HCT116 (cell line): ENCODE measurements at regions not wholly inside any gene's neighbourhood (a gene's known extent, or its start where the extent isn't known, plus 50 kb on each side); places are given as distances from the start of the nearest gene placed in this dataset.

Experiments
- ATAC-seq: fragments of 200-7000 bp; cut with Tn5 transposase; 2 replicates; pipeline ENCODE4 v1.9.1; 2020; ENCODE audit warnings: mild to moderate bottlenecking, moderate library complexity
- BruUV-seq: library from RNA; stranded (reverse); fragments of 400-500 nt; replicated peaks from 2 replicates; lab custom pipeline; 2021; lab: Mats Ljungman, UMichigan
- CTCF ChIA-PET: fragments of 300-600 bp; sonication (Branson Sonifier 250); formaldehyde crosslinking; loops from one replicate; lab custom pipeline; 2021; ENCODE audit warnings: antibody characterized with exemption; lab: Charles Lee
- POLR2A ChIA-PET: fragments of 300-600, 350-600 bp; sonication (Branson Sonifier 250); formaldehyde crosslinking; loops from one replicate; lab custom pipeline; 2021; ENCODE audit warnings: antibody characterized with exemption; lab: Charles Lee
- RAD21 ChIA-PET, 2 experiments: fragments of 300-600 bp; sonication (Branson Sonifier 250); formaldehyde crosslinking; loops; one replicate each; lab custom pipeline; 2023; ENCODE audit warnings: low total read pairs in 2 of 2; ENCODE audit not compliant: uncharacterized antibody in 2 of 2, unreplicated experiment in 2 of 2, low non-redundant PET in 1 of 2; lab: Charles Lee
- DNase-seq: peaks from one replicate; pipeline ENCODE4 v3.0.0-alpha.2; 2010; ENCODE audit warnings: low read depth, low spot score
- H2AFZ ChIP-seq: fragments of 200-600 bp; shearing (Covaris generic), sonication (generic); 2 replicates; pipeline ENCODE4 v1.6.1; 2017; ENCODE audit warnings: low read depth, mixed run types, mixed read lengths, antibody characterized with exemption, low read length; ENCODE audit not compliant: poor library complexity, severe bottlenecking
- H3K27ac ChIP-seq: 2 replicates; pipeline ENCODE4 v1.5.1; 2012; ENCODE audit warnings: low read depth, low read length
- H3K27me3 ChIP-seq: fragments of 200-600 bp; sonication (generic); 2 replicates; pipeline ENCODE4 v1.6.1; 2016; ENCODE audit warnings: mixed run types, low read length, mixed read lengths; ENCODE audit not compliant: insufficient read depth
- H3K36me3 ChIP-seq, 2 experiments: fragments of 200-500 bp in 1 of 2; fragments of 200-600 bp in 1 of 2; sonication (Bioruptor generic) in 1 of 2; sonication (generic) in 1 of 2; 2 replicates each; pipeline versions ENCODE4 v1.5.1 to v1.6.1; 2014 to 2016; ENCODE audit warnings: low read length in 2 of 2, inconsistent platforms in 1 of 2, mixed read lengths in 1 of 2, mixed run types in 1 of 2; ENCODE audit not compliant: insufficient read depth in 2 of 2, control insufficient read depth in 1 of 2
- H3K4me1 ChIP-seq, 2 experiments: fragments of 200-600 bp in 1 of 2; sonication (generic) in 1 of 2; 2 replicates each; pipeline versions ENCODE4 v1.5.1 to v1.6.1; 2012 to 2017; ENCODE audit warnings: low read length in 2 of 2, inconsistent platforms in 1 of 2, mild to moderate bottlenecking in 1 of 2, mixed read lengths in 1 of 2, mixed run types in 1 of 2, moderate library complexity in 1 of 2; ENCODE audit not compliant: insufficient read depth in 2 of 2, control insufficient read depth in 1 of 2
- H3K4me2 ChIP-seq: fragments of 200-600 bp; sonication (generic); 2 replicates; pipeline ENCODE4 v1.6.1; 2017; ENCODE audit warnings: mixed run types, low read length, mixed read lengths
- H3K4me3 ChIP-seq, 2 experiments: fragments of 200-600 bp in 1 of 2; sonication (generic) in 1 of 2; replicated peaks in 1 of 2; 2 replicates each; pipeline ENCODE4 v1.5.1; 2011 to 2016; ENCODE audit warnings: low read length in 2 of 2, control low read depth in 1 of 2, low read depth in 1 of 2, mild to moderate bottlenecking in 1 of 2, mixed read lengths in 1 of 2, mixed run types in 1 of 2
- H3K79me2 ChIP-seq: fragments of 200-600 bp; sonication (generic); 2 replicates; pipeline ENCODE4 v1.6.1; 2017; ENCODE audit warnings: mild to moderate bottlenecking, mixed run types, low read length, moderate library complexity, mixed read lengths; ENCODE audit not compliant: insufficient read depth
- H3K9ac ChIP-seq: fragments of 200-600 bp; sonication (generic); 2 replicates; pipeline ENCODE4 v1.6.1; 2016; ENCODE audit warnings: low read length, mixed read lengths
- H3K9me2 ChIP-seq: fragments of 200-600 bp; sonication (generic), shearing (Covaris generic); 2 replicates; pipeline ENCODE4 v1.6.1; 2017; ENCODE audit warnings: mixed run types, mild to moderate bottlenecking, moderate library complexity; ENCODE audit not compliant: insufficient read depth
- H3K9me3 ChIP-seq, 2 experiments: fragments of 200-500 bp in 1 of 2; fragments of 200-600 bp in 1 of 2; sonication (Bioruptor generic) in 1 of 2; sonication (generic) in 1 of 2; 2 replicates each; pipeline ENCODE4 v1.6.1; 2014 to 2017; ENCODE audit warnings: low read length in 2 of 2, mixed read lengths in 2 of 2, inconsistent platforms in 1 of 2, low read depth in 1 of 2, mild to moderate bottlenecking in 1 of 2, mixed run types in 1 of 2, moderate library complexity in 1 of 2; ENCODE audit not compliant: control insufficient read depth in 1 of 2, insufficient read depth in 1 of 2
- H4K20me1 ChIP-seq: fragments of 200-600 bp; sonication (generic), shearing (Covaris generic); 2 replicates; pipeline ENCODE4 v1.6.1; 2017; ENCODE audit warnings: mixed run types, mild to moderate bottlenecking, moderate library complexity; ENCODE audit not compliant: insufficient read depth
- JUND ChIP-seq: IDR thresholded peaks from 2 replicates; pipeline ENCODE4 v1.6.1; 2012
- POLR2A ChIP-seq: IDR thresholded peaks from 2 replicates; pipeline ENCODE4 v1.7.0; 2011; ENCODE audit warnings: borderline replicate concordance; ENCODE audit not compliant: insufficient read depth, insufficient read length; ENCODE audit errors: extremely low read depth
- SP1 ChIP-seq: IDR thresholded peaks from 2 replicates; pipeline ENCODE4 v1.6.1; 2012; ENCODE audit warnings: low read depth
- intact Hi-C: fragments of 100-400 bp; cut with micrococcal nuclease; formaldehyde crosslinking; loops from 2 replicates; pipeline ENCODE4 v1.10.0; 2022

DNA sequence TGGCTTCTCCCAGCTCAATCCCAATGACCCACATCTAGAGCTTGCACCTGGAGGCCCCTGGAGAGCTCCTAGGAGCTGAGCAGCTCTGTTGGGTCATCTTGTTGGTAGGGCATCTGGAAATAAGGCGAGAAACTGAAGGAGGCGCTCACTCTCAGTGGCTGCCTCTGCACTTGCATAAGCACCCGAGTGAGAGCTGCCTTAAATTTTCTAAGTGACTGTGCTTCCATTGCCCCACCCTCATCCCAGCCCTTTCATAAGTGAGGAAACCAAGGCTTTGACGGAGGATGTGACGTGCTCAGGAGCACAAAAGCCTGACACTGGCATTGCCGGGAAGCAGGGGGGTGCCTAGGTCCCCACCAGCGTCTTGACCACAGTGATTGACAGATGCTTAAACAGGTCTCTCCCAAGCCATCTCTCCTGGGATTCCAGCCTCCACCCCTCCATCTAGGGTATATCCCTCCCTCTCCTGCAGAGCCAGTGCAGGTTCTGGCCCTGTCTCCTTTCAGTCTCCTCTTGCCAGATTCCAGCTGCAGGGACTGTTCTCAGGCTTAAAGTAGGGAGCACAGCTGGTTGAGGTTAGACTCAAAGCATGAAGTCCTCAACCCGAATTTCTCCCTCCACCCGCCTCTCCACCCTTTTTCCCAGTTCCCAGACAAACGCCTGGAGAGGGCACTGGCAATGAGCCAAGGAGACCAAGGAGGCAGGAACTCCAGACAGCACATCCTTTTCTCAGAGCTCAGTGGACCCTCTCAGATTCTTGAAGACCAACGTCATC lies 113.7 kb downstream of the IRX5 start:
- intact Hi-C loops = no loop called here

DNA sequence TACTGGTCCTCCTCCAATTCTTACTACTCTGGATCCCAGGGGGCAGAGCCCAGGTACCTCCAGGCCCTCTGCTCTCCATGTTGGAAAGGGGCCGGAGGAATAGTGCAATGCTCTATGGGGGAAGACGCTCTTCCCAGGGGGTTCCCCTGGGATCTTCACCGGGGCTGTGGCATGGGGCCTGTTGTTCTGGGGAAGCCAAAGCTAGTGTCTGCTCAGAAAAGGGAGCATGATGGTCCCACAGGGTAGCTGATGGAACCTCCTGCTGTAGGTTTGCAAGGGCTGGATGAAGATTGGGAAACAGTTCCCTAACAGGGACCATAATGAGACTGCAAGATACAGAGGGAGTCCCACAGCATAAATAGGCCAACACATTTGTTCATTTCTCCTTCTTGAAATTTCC lies 114.7 kb downstream of the IRX5 start:
- H3K4me1 ChIP-seq = no peaks in the 10 kb centered on the region
- intact Hi-C loops = no loop called here
- RAD21 ChIA-PET = no interaction called here
- H2AFZ ChIP-seq = no peak overlapping the region
- no TSS peak for BruUV-seq
- H3K79me2 ChIP-seq = no peaks in the 10 kb centered on the region
- H3K36me3 ChIP-seq = no peaks in the 10 kb centered on the region
- H3K4me2 ChIP-seq = no peak overlapping the region
- no peaks in the 10 kb centered on the region for H4K20me1 ChIP-seq
- no peak overlapping the region for H3K4me3 ChIP-seq
- H3K27ac ChIP-seq = no peak overlapping the region
- no peak for ATAC-seq
- H3K9ac ChIP-seq = no peak overlapping the region
- CTCF ChIA-PET = interaction anchor here (1.0 kb wide), 1 partner anchor 10 kb away, joined by 3 read pairs; no protein-coding TSS in a partner anchor
- POLR2A ChIA-PET = no interaction called here
- no peaks in the 10 kb centered on the region for H3K9me3 ChIP-seq
- DNase-seq = no peak
- H3K9me2 ChIP-seq = no peaks in the 10 kb centered on the region
- H3K27me3 ChIP-seq = no peaks in the 10 kb centered on the region
- no peak for TF ChIP-seq POLR2A
- no peak for TF ChIP-seq SP1
- TF ChIP-seq JUND = no peak
- TF ChIP-seq, all 23 proteins: peak for 0

More for the DNA sequence above, 113.7 kb downstream of the IRX5 start:
- H3K9me3 ChIP-seq = no peaks in the 10 kb centered on the region
- peaks cover 0 to 6% of the 10 kb centered on the region in 2 experiments; a peak in 2 of 4 replicates for H3K4me1 ChIP-seq
- ChIA-PET CTCF (no interaction called here), RAD21 (interaction anchor here in 1 of 2 experiments (0.5 kb wide), 1 partner anchor 50 kb away, joined by 5 read pairs; no protein-coding TSS in a partner anchor), POLR2A (no interaction called here)
- H3K36me3 ChIP-seq = no peaks in the 10 kb centered on the region
- no peaks in the 10 kb centered on the region for H4K20me1 ChIP-seq
- no peak overlapping the region for H3K4me3 ChIP-seq
- DNase-seq = no peak
- BruUV-seq = no TSS peak
- no peak overlapping the region for H3K4me2 ChIP-seq
- H3K9me2 ChIP-seq = no peaks in the 10 kb centered on the region
- H3K9ac ChIP-seq = no peak overlapping the region
- H3K27ac ChIP-seq = no peak overlapping the region
- ATAC-seq = no peak
- H3K79me2 ChIP-seq = no peaks in the 10 kb centered on the region
- no peaks in the 10 kb centered on the region for H3K27me3 ChIP-seq
- H2AFZ ChIP-seq = no peak overlapping the region
- TF ChIP-seq JUND = no peak
